ENCODE measurements at regions not wholly inside any gene's neighbourhood (a gene's known extent, or its start where the extent isn't known, plus 50 kb on each side); places are given as distances from the start of the nearest gene placed in this dataset.
"Not testable (repeated sequence)": the region's sequence is repeated elsewhere in the genome, so short reads cannot be mapped to it uniquely, and the experiment has no call there.

- no peak for DNase-seq (ENCODE audit: low read depth in 2 of 2)
Observed at GRCh38 chr6:126204126-126204525, 135.8 kb upstream of the CENPW start.

GRCh38 chr6:126204598-126204997, 135.3 kb upstream of the CENPW start:
- no peak for DNase-seq (ENCODE audit: low read depth in 2 of 2)

- DNase-seq (ENCODE audit: low read depth in 2 of 2) = no peak
Observed at GRCh38 chr6:126206504-126207246, 133.2 kb upstream of the CENPW start.

- no peak for DNase-seq (ENCODE audit: low read depth in 2 of 2)
Observed at GRCh38 chr6:126210398-126211075, 129.4 kb upstream of the CENPW start.

- no peak for DNase-seq (ENCODE audit: low read depth in 2 of 2)
Observed at GRCh38 chr6:126217497-126217896, 122.4 kb upstream of the CENPW start.

- DNase-seq (ENCODE audit: low read depth in 2 of 2) = not testable (repeated sequence)
Observed at GRCh38 chr6:126220901-126221300, 119.0 kb upstream of the CENPW start.

- DNase-seq (ENCODE audit: low read depth in 2 of 2) = no peak
Observed at GRCh38 chr6:126227833-126228702, 111.8 kb upstream of the CENPW start.

- no peak for DNase-seq (ENCODE audit: low read depth in 2 of 2)
Observed at GRCh38 chr6:126232671-126233070, 107.2 kb upstream of the CENPW start.

GRCh38 chr6:126233192-126233591, 106.7 kb upstream of the CENPW start:
- DNase-seq (ENCODE audit: low read depth in 2 of 2) = no peak

- DNase-seq (ENCODE audit: low read depth in 2 of 2) = no peak
Observed at GRCh38 chr6:126235363-126235762, 104.6 kb upstream of the CENPW start.

- no peak for DNase-seq (ENCODE audit: low read depth in 2 of 2)
Observed at GRCh38 chr6:126245077-126245476, 94.8 kb upstream of the CENPW start.

- no peak for DNase-seq (ENCODE audit: low read depth in 2 of 2)
Observed at GRCh38 chr6:126252154-126252553, 87.8 kb upstream of the CENPW start.

GRCh38 chr6:126253431-126253830, 86.5 kb upstream of the CENPW start:
- no peak for DNase-seq (ENCODE audit: low read depth in 2 of 2)

- DNase-seq (ENCODE audit: low read depth in 2 of 2) = no peak
Observed at GRCh38 chr6:126258150-126258549, 81.8 kb upstream of the CENPW start.

GRCh38 chr6:126261792-126262421, 78.0 kb upstream of the CENPW start:
- DNase-seq (ENCODE audit: low read depth in 2 of 2) = no peak

- no peak for DNase-seq (ENCODE audit: low read depth in 2 of 2)
Observed at GRCh38 chr6:126264265-126264664, 75.7 kb upstream of the CENPW start.

- DNase-seq (ENCODE audit: low read depth in 2 of 2) = no peak
Observed at GRCh38 chr6:126266664-126267063, 73.3 kb upstream of the CENPW start.

- no peak for DNase-seq (ENCODE audit: low read depth in 2 of 2)
Observed at GRCh38 chr6:126267626-126268025, 72.3 kb upstream of the CENPW start.

GRCh38 chr6:126268092-126268491, 71.8 kb upstream of the CENPW start:
- DNase-seq (ENCODE audit: low read depth in 2 of 2) = no peak

- DNase-seq (ENCODE audit: low read depth in 2 of 2) = no peak
Observed at GRCh38 chr6:126280287-126280686, 59.6 kb upstream of the CENPW start.

GRCh38 chr6:126285871-126286365, 54.0 kb upstream of the CENPW start:
- no peak for DNase-seq (ENCODE audit: low read depth in 2 of 2)

Measured in activated CD4-positive, alpha-beta T cell treated with anti-CD3 and anti-CD28 coated beads for 24 hours (primary cell).